HG03432 (cell line): ENCODE measurements at regions not wholly inside any gene's neighbourhood (a gene's known extent, or its start where the extent isn't known, plus 50 kb on each side); places are given as distances from the start of the nearest gene placed in this dataset.

Experiments used
- ATAC-seq: cut with Tn5 transposase; IDR thresholded peaks from one replicate; pipeline ENCODE4 v1.9.1; 2021; ENCODE audit warnings: mild to moderate bottlenecking, moderate library complexity; ENCODE audit not compliant: unreplicated experiment

- ATAC-seq = no peak
Observed at GRCh38 chr22:48793949-48794348, 1033.7 kb downstream of the BRD1 start.

- ATAC-seq = no peak
Observed at GRCh38 chr22:48786679-48786996, 1041.0 kb downstream of the BRD1 start.

GRCh38 chr22:48785792-48786678 is 1041.6 kb downstream of the BRD1 start:
- ATAC-seq = no peak

- no peak for ATAC-seq
Observed at GRCh38 chr22:48784701-48785503, 1042.8 kb downstream of the BRD1 start.

- no peak for ATAC-seq
Observed at GRCh38 chr22:48783821-48784266, 1043.8 kb downstream of the BRD1 start.

- ATAC-seq = no peak
Observed at GRCh38 chr22:48782811-48783511, 1044.7 kb downstream of the BRD1 start.

- no peak for ATAC-seq
Observed at GRCh38 chr22:48782326-48782725, 1045.3 kb downstream of the BRD1 start.

GRCh38 chr22:48781868-48782267 is 1045.8 kb downstream of the BRD1 start:
- ATAC-seq = no peak

GRCh38 chr22:48781391-48781790 is 1046.3 kb downstream of the BRD1 start:
- ATAC-seq = no peak

- ATAC-seq = no peak
Observed at GRCh38 chr22:48780597-48781277, 1046.9 kb downstream of the BRD1 start.

- no peak for ATAC-seq
Observed at GRCh38 chr22:48779661-48780596, 1047.7 kb downstream of the BRD1 start.

GRCh38 chr22:48779211-48779643 is 1048.4 kb downstream of the BRD1 start:
- ATAC-seq = no peak

- ATAC-seq = no peak
Observed at GRCh38 chr22:48778308-48779195, 1049.1 kb downstream of the BRD1 start.

- ATAC-seq = no peak
Observed at GRCh38 chr22:48772286-48772907, 1055.3 kb downstream of the BRD1 start.

GRCh38 chr22:48765595-48765994 is 1062.1 kb downstream of the BRD1 start:
- ATAC-seq = no peak

GRCh38 chr22:48761546-48761945 is 1066.1 kb downstream of the BRD1 start:
- ATAC-seq = no peak

GRCh38 chr22:48760481-48761390 is 1066.9 kb downstream of the BRD1 start:
- ATAC-seq = no peak
